Breast epithelium (tissue), 3 donors: ENCODE measurements at regions not wholly inside any gene's neighbourhood (a gene's known extent, or its start where the extent isn't known, plus 50 kb on each side); places are given as distances from the start of the nearest gene placed in this dataset.

Experiments used
- POLR2A ChIP-seq: fragments of 450-650 bp; IDR thresholded peaks from one replicate; pipeline ENCODE4 v1.6.1; 2016; ENCODE audit warnings: antibody characterized with exemption, mild to moderate bottlenecking, moderate library complexity
- TF ChIP-seq, protein P1 (sequence below), 3 donors: fragments of 450-650 bp; IDR thresholded peaks; one replicate each; pipeline ENCODE4 v1.5.1; 2016 to 2017; ENCODE audit warnings: antibody characterized with exemption in 3 of 3, mild to moderate bottlenecking in 3 of 3, moderate library complexity in 3 of 3

DNA sequence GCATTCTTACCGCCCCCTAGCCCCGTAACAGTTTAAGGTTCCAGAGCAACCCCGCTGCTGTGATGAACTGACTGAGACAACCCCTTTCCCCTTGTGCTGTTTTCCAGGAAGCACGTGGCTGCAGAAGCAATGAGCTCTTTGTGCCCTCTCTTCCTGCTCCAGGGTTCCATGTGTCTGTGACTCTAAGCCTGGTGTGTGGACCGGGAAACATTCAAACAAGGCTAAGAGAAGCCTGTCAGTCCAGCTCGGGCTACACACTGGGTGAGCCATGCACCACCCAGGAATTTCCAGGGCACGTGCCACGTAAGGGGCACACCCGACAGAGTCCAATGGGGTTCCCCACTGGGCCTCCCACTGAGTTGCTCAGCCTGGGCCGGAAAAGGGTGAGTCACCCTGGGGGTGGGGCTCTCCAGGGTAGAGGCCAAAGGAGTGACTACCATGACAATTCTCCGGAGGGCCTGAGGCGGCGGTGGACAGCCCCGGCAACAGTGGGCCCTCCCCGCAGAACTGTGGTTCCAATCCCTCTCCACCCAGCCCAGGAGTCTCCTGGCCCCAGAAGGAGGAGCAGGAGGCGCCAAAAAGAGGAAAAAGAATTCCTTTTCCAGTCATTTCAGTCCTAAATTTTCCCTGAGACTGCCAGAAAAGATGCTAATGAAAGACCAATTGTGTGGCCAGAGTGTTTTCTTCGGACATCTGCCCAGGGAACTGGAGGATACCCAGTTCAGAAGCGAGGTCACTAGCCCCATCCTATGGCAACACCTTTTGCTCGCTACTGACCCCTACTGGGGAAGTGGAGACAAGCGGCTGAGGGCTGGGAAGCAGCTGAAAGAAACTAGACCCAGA lies 157.8 kb upstream of the SLC1A4 start:
- TF ChIP-seq, protein P1, sequence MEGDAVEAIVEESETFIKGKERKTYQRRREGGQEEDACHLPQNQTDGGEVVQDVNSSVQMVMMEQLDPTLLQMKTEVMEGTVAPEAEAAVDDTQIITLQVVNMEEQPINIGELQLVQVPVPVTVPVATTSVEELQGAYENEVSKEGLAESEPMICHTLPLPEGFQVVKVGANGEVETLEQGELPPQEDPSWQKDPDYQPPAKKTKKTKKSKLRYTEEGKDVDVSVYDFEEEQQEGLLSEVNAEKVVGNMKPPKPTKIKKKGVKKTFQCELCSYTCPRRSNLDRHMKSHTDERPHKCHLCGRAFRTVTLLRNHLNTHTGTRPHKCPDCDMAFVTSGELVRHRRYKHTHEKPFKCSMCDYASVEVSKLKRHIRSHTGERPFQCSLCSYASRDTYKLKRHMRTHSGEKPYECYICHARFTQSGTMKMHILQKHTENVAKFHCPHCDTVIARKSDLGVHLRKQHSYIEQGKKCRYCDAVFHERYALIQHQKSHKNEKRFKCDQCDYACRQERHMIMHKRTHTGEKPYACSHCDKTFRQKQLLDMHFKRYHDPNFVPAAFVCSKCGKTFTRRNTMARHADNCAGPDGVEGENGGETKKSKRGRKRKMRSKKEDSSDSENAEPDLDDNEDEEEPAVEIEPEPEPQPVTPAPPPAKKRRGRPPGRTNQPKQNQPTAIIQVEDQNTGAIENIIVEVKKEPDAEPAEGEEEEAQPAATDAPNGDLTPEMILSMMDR (IDR thresholded peaks at IDR 0.05): peak in 2 of 3 donors; percentile 60 to 62
- TF ChIP-seq POLR2A: no peak
